NCI-H748 (cell line): ENCODE measurements at regions not wholly inside any gene's neighbourhood (a gene's known extent, or its start where the extent isn't known, plus 50 kb on each side); places are given as distances from the start of the nearest gene placed in this dataset.
"Not testable (repeated sequence)": the region's sequence is repeated elsewhere in the genome, so short reads cannot be mapped to it uniquely, and the experiment has no call there.

Experiments
- DNase-seq: peaks from one replicate; lab custom pipeline; 2025; ENCODE audit not compliant: unreplicated experiment; lab: John Stamatoyannopoulos, UW

- no peak for DNase-seq
Measured at GRCh38 chr9:1907465-1907864, 107.7 kb upstream of the SMARCA2 start.

- DNase-seq: no peak
Measured at GRCh38 chr9:1909322-1909721, 105.8 kb upstream of the SMARCA2 start.

GRCh38 chr9:1910269-1910811 is 104.8 kb upstream of the SMARCA2 start:
- no peak for DNase-seq

- peak; percentile 31 for DNase-seq
Measured at GRCh38 chr9:1913631-1914330, 101.4 kb upstream of the SMARCA2 start.

GRCh38 chr9:1916095-1916494 is 99.1 kb upstream of the SMARCA2 start:
- no peak for DNase-seq

- no peak for DNase-seq
Measured at GRCh38 chr9:1916655-1917054, 98.5 kb upstream of the SMARCA2 start.

- DNase-seq: no peak
Measured at GRCh38 chr9:1917396-1917935, 97.7 kb upstream of the SMARCA2 start.

- DNase-seq: no peak
Measured at GRCh38 chr9:1918108-1918507, 97.0 kb upstream of the SMARCA2 start.

GRCh38 chr9:1918622-1919021 is 96.5 kb upstream of the SMARCA2 start:
- no peak for DNase-seq

- DNase-seq: no peak
Measured at GRCh38 chr9:1919229-1919628, 95.9 kb upstream of the SMARCA2 start.

GRCh38 chr9:1920386-1920785 is 94.8 kb upstream of the SMARCA2 start:
- no peak for DNase-seq

- no peak for DNase-seq
Measured at GRCh38 chr9:1922026-1922425, 93.1 kb upstream of the SMARCA2 start.

GRCh38 chr9:1927546-1927945 is 87.6 kb upstream of the SMARCA2 start:
- DNase-seq: no peak

GRCh38 chr9:1929134-1929533 is 86.0 kb upstream of the SMARCA2 start:
- no peak for DNase-seq

GRCh38 chr9:1929722-1930244 is 85.4 kb upstream of the SMARCA2 start:
- no peak for DNase-seq

- DNase-seq: not testable (repeated sequence)
Measured at GRCh38 chr9:1930245-1930736, 84.9 kb upstream of the SMARCA2 start.

GRCh38 chr9:1938135-1938534 is 77.0 kb upstream of the SMARCA2 start:
- DNase-seq: no peak

GRCh38 chr9:1938675-1939170 is 76.4 kb upstream of the SMARCA2 start:
- no peak for DNase-seq

- DNase-seq: no peak
Measured at GRCh38 chr9:1939466-1939865, 75.7 kb upstream of the SMARCA2 start.

- peak; percentile 73 for DNase-seq
Measured at GRCh38 chr9:1939926-1940368, 75.2 kb upstream of the SMARCA2 start.

GRCh38 chr9:1941989-1942388 is 73.2 kb upstream of the SMARCA2 start:
- no peak for DNase-seq
